Liver (tissue), 8 donors: ENCODE measurements at regions not wholly inside any gene's neighbourhood (a gene's known extent, or its start where the extent isn't known, plus 50 kb on each side); places are given as distances from the start of the nearest gene placed in this dataset.

Source experiments
- DNase-seq: peaks from one replicate; pipeline ENCODE4 v3.0.0-alpha.2; 2017; ENCODE audit warnings: low spot score
- H3K27ac ChIP-seq, 2 donors: one replicate each; pipeline ENCODE4 v1.7.0; 2013; ENCODE audit warnings: inconsistent platforms in 2 of 2, low read length in 2 of 2, control low read depth in 1 of 2, low read depth in 1 of 2, mild to moderate bottlenecking in 1 of 2
- H3K27me3 ChIP-seq, 4 donors: one replicate each; pipeline versions ENCODE4 v1.6.1 to v1.7.0; 2013; ENCODE audit warnings: low read length in 3 of 4, inconsistent platforms in 1 of 4, mild to moderate bottlenecking in 1 of 4, moderate library complexity in 1 of 4; ENCODE audit not compliant: control insufficient read depth in 4 of 4, insufficient read depth in 4 of 4
- H3K36me3 ChIP-seq, 4 donors: one replicate each; pipeline versions ENCODE4 v1.6.1 to v1.7.0; 2013; ENCODE audit warnings: low read length in 3 of 4, mild to moderate bottlenecking in 3 of 4, low read depth in 1 of 4, moderate library complexity in 1 of 4; ENCODE audit not compliant: control insufficient read depth in 4 of 4, insufficient read depth in 3 of 4
- H3K4me1 ChIP-seq, 4 donors: one replicate each; pipeline versions ENCODE4 v1.6.1 to v1.7.0; 2013; ENCODE audit warnings: low read length in 3 of 4, mild to moderate bottlenecking in 3 of 4, moderate library complexity in 1 of 4; ENCODE audit not compliant: control insufficient read depth in 4 of 4, insufficient read depth in 4 of 4
- H3K4me3 ChIP-seq, 3 donors: one replicate each; pipeline versions ENCODE4 v1.6.1 to v1.7.0; 2013; ENCODE audit warnings: low read length in 3 of 3, control low read depth in 1 of 3, low read depth in 1 of 3, mild to moderate bottlenecking in 1 of 3
- H3K9ac ChIP-seq, 2 donors: one replicate each; pipeline ENCODE4 v1.7.0; 2013; ENCODE audit warnings: low read length in 2 of 2, mild to moderate bottlenecking in 2 of 2, moderate library complexity in 2 of 2, control low read depth in 1 of 2, low read depth in 1 of 2
- H3K9me3 ChIP-seq, 4 donors: one replicate each; pipeline versions ENCODE4 v1.6.1 to v1.7.0; 2013; ENCODE audit warnings: low read length in 3 of 4; ENCODE audit not compliant: control insufficient read depth in 4 of 4
- EGR1 ChIP-seq, 2 donors: IDR thresholded peaks; 2 replicates each; pipeline ENCODE4 v1.6.1; 2016 to 2018; ENCODE audit warnings: antibody characterized with exemption in 2 of 2, low read depth in 2 of 2
- FOXA1 ChIP-seq: IDR thresholded peaks from 2 replicates; pipeline ENCODE4 v1.6.1; 2016; ENCODE audit warnings: antibody characterized with exemption
- FOXA2 ChIP-seq: IDR thresholded peaks from 2 replicates; pipeline ENCODE4 v1.6.1; 2016; ENCODE audit warnings: antibody characterized with exemption
- GABPA ChIP-seq, 2 donors: IDR thresholded peaks in 1 of 2; conservative IDR thresholded peaks in 1 of 2; 2 replicates each; pipeline ENCODE4 v1.6.1; 2016; ENCODE audit warnings: antibody characterized with exemption in 2 of 2, mild to moderate bottlenecking in 1 of 2, moderate library complexity in 1 of 2
- HNF4A ChIP-seq, 2 donors: conservative IDR thresholded peaks; 2 replicates each; pipeline ENCODE4 v1.6.1; 2016; ENCODE audit warnings: antibody characterized with exemption in 2 of 2, mild to moderate bottlenecking in 2 of 2
- HNF4G ChIP-seq: IDR thresholded peaks from 2 replicates; pipeline ENCODE4 v1.6.1; 2016; ENCODE audit warnings: antibody characterized with exemption
- JUND ChIP-seq, 2 donors: IDR thresholded peaks; 2 replicates each; pipeline ENCODE4 v1.6.1; 2016; ENCODE audit warnings: antibody characterized with exemption in 2 of 2
- NR2F2 ChIP-seq: IDR thresholded peaks from 2 replicates; pipeline ENCODE4 v1.6.1; 2016; ENCODE audit warnings: antibody characterized with exemption
- RAD21 ChIP-seq, 2 donors: IDR thresholded peaks; 2 replicates each; pipeline ENCODE4 v1.6.1; 2016; ENCODE audit warnings: antibody characterized with exemption in 2 of 2, mild to moderate bottlenecking in 2 of 2
- RXRA ChIP-seq, 2 donors: IDR thresholded peaks; 2 replicates each; pipeline ENCODE4 v1.6.1; 2017 to 2018; ENCODE audit warnings: antibody characterized with exemption in 2 of 2, mild to moderate bottlenecking in 1 of 2
- SP1 ChIP-seq: IDR thresholded peaks from 2 replicates; pipeline ENCODE4 v1.6.1; 2018; ENCODE audit warnings: antibody characterized with exemption, mild to moderate bottlenecking
- TAF1 ChIP-seq: conservative IDR thresholded peaks from 2 replicates; pipeline ENCODE4 v1.6.1; 2016; ENCODE audit warnings: antibody characterized with exemption, mild to moderate bottlenecking
- YY1 ChIP-seq: IDR thresholded peaks from 2 replicates; pipeline ENCODE4 v1.6.1; 2016; ENCODE audit warnings: antibody characterized with exemption, mild to moderate bottlenecking
- WGBS: extraction: QIAGEN DNeasy Blood & Tissue Kit; methylation state at CpG from one replicate; pipeline ENCODE4 v1.1.7; 2013; 5-methylcytosine and 5-hydroxymethylcytosine counted together
- TF ChIP-seq, protein P1 (sequence below): IDR thresholded peaks from 2 replicates; pipeline ENCODE4 v1.6.1; 2016; ENCODE audit warnings: antibody characterized with exemption, mild to moderate bottlenecking
- TF ChIP-seq, protein P2 (sequence below): fragments of 150-350 bp; IDR thresholded peaks from 2 replicates; pipeline ENCODE4 v1.5.1; 2017; ENCODE audit warnings: improper control_type of control experiment, low read depth, low read length; ENCODE audit not compliant: missing input control
- TF ChIP-seq, protein P3 (sequence below): IDR thresholded peaks from 2 replicates; pipeline ENCODE4 v1.6.1; 2016; ENCODE audit warnings: antibody characterized with exemption
- TF ChIP-seq, protein P4 (sequence below): IDR thresholded peaks from 2 replicates; pipeline ENCODE4 v1.6.1; 2016; ENCODE audit warnings: antibody characterized with exemption
- TF ChIP-seq, protein P5 (sequence below): IDR thresholded peaks from 2 replicates; pipeline ENCODE4 v1.6.1; 2016; ENCODE audit warnings: antibody characterized with exemption
- donor health status: healthy.
- donor health status: healthy.
- donor health status: healthy.
- donor health status: healthy.
- donor health status: healthy.

DNA sequence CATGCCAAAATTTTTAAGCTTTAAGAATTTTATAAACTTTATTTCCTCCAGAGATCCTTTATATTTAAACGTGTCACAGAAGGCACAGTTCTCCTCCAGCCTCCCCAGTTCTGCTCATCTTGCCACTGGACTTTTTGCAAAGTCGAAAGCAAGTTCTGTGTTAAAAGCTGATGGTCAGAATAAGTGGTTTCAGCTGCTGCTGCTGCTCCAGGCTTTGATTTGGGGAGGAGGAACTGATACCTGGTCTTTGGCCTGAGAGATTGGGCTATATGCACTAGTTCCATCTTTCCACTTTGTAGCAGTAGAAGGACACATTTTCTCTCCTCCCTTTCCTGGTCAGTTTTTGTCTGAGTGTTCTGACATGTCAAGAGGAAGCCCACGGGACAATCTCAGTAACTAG, 435.9 kb upstream of the PHF14 start:
- H3K9ac ChIP-seq = no peak overlapping the region
- no peak for TF ChIP-seq HNF4G
- TF ChIP-seq, protein P1, sequence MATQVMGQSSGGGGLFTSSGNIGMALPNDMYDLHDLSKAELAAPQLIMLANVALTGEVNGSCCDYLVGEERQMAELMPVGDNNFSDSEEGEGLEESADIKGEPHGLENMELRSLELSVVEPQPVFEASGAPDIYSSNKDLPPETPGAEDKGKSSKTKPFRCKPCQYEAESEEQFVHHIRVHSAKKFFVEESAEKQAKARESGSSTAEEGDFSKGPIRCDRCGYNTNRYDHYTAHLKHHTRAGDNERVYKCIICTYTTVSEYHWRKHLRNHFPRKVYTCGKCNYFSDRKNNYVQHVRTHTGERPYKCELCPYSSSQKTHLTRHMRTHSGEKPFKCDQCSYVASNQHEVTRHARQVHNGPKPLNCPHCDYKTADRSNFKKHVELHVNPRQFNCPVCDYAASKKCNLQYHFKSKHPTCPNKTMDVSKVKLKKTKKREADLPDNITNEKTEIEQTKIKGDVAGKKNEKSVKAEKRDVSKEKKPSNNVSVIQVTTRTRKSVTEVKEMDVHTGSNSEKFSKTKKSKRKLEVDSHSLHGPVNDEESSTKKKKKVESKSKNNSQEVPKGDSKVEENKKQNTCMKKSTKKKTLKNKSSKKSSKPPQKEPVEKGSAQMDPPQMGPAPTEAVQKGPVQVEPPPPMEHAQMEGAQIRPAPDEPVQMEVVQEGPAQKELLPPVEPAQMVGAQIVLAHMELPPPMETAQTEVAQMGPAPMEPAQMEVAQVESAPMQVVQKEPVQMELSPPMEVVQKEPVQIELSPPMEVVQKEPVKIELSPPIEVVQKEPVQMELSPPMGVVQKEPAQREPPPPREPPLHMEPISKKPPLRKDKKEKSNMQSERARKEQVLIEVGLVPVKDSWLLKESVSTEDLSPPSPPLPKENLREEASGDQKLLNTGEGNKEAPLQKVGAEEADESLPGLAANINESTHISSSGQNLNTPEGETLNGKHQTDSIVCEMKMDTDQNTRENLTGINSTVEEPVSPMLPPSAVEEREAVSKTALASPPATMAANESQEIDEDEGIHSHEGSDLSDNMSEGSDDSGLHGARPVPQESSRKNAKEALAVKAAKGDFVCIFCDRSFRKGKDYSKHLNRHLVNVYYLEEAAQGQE = no peak
- TF ChIP-seq SP1 = no peak
- TF ChIP-seq, protein P2, sequence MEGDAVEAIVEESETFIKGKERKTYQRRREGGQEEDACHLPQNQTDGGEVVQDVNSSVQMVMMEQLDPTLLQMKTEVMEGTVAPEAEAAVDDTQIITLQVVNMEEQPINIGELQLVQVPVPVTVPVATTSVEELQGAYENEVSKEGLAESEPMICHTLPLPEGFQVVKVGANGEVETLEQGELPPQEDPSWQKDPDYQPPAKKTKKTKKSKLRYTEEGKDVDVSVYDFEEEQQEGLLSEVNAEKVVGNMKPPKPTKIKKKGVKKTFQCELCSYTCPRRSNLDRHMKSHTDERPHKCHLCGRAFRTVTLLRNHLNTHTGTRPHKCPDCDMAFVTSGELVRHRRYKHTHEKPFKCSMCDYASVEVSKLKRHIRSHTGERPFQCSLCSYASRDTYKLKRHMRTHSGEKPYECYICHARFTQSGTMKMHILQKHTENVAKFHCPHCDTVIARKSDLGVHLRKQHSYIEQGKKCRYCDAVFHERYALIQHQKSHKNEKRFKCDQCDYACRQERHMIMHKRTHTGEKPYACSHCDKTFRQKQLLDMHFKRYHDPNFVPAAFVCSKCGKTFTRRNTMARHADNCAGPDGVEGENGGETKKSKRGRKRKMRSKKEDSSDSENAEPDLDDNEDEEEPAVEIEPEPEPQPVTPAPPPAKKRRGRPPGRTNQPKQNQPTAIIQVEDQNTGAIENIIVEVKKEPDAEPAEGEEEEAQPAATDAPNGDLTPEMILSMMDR = no peak
- TF ChIP-seq FOXA2 = no peak
- TF ChIP-seq FOXA1 = no peak
- no peak for TF ChIP-seq JUND (IDR thresholded peaks at IDR 0.05)
- TF ChIP-seq, protein P3, sequence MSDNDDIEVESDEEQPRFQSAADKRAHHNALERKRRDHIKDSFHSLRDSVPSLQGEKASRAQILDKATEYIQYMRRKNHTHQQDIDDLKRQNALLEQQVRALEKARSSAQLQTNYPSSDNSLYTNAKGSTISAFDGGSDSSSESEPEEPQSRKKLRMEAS = no peak
- no peak for TF ChIP-seq RXRA (IDR thresholded peaks at IDR 0.05)
- TF ChIP-seq HNF4A (conservative IDR thresholded peaks at IDR 0.05) = no peak
- no peak for TF ChIP-seq EGR1 (IDR thresholded peaks at IDR 0.05; ENCODE audit: low read depth in 2 of 2)
- TF ChIP-seq RAD21 (IDR thresholded peaks at IDR 0.05) = no peak
- TF ChIP-seq NR2F2 = no peak
- TF ChIP-seq, protein P4, sequence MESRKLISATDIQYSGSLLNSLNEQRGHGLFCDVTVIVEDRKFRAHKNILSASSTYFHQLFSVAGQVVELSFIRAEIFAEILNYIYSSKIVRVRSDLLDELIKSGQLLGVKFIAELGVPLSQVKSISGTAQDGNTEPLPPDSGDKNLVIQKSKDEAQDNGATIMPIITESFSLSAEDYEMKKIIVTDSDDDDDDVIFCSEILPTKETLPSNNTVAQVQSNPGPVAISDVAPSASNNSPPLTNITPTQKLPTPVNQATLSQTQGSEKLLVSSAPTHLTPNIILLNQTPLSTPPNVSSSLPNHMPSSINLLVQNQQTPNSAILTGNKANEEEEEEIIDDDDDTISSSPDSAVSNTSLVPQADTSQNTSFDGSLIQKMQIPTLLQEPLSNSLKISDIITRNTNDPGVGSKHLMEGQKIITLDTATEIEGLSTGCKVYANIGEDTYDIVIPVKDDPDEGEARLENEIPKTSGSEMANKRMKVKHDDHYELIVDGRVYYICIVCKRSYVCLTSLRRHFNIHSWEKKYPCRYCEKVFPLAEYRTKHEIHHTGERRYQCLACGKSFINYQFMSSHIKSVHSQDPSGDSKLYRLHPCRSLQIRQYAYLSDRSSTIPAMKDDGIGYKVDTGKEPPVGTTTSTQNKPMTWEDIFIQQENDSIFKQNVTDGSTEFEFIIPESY = no peak
- no peak for TF ChIP-seq YY1
- no peak for TF ChIP-seq TAF1
- no peak for TF ChIP-seq GABPA (IDR thresholded peaks at IDR 0.05 in 1 of 2, conservative IDR thresholded peaks at IDR 0.05 in 1 of 2)
- TF ChIP-seq, protein P5, sequence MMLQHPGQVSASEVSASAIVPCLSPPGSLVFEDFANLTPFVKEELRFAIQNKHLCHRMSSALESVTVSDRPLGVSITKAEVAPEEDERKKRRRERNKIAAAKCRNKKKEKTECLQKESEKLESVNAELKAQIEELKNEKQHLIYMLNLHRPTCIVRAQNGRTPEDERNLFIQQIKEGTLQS = no peak
- 50% methylated on average over 3 of the region's 3 CpGs for WGBS
- H3K4me3 ChIP-seq = no peak overlapping the region
- no peaks in the 10 kb centered on the region for H3K4me1 ChIP-seq
- no peaks in the 10 kb centered on the region for H3K36me3 ChIP-seq
- H3K27ac ChIP-seq = no peak overlapping the region
- peaks cover 0 to 3% (median 0%) of the 10 kb centered on the region in 4 donors for H3K27me3 ChIP-seq
- DNase-seq = no peak
- H3K9me3 ChIP-seq = no peaks in the 10 kb centered on the region
